ENCODE measurements at regions not wholly inside any gene's neighbourhood (a gene's known extent, or its start where the extent isn't known, plus 50 kb on each side); places are given as distances from the start of the nearest gene placed in this dataset.

DNA sequence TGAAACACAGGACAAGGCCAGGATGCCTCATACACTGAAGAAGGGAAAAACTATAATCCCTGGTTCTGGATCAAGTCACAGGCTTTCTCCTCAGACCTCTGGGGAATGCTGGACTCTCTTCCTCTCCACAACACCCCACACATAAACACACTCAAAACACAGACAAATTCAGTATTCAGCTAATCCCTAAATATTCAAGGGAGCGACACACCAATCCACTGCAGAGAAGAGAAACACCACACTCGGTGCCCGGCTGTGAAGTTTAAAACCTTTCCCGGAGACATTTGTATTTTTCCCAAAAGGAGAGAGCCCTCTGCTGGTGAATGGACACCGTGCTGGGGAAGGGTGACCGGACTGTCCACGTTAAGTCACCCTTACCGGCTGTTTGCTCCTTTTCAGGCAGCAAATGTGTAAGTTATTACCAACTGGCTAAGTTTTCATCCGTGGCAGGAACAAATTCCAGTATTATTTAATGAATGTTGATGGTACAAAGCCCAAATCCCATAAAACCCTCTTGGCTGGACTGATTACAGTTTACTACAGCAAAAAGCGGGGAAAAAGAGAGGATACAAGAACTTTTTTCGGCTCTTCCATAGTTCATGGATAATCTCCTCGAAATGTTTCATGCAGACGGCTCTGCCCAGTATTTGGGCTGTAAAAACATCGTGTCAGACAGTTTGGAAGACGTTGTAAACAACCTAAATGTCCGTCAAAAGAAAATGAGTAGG is 130.9 kb upstream of the SLC30A5 start:
- TF ChIP-seq, protein P1, sequence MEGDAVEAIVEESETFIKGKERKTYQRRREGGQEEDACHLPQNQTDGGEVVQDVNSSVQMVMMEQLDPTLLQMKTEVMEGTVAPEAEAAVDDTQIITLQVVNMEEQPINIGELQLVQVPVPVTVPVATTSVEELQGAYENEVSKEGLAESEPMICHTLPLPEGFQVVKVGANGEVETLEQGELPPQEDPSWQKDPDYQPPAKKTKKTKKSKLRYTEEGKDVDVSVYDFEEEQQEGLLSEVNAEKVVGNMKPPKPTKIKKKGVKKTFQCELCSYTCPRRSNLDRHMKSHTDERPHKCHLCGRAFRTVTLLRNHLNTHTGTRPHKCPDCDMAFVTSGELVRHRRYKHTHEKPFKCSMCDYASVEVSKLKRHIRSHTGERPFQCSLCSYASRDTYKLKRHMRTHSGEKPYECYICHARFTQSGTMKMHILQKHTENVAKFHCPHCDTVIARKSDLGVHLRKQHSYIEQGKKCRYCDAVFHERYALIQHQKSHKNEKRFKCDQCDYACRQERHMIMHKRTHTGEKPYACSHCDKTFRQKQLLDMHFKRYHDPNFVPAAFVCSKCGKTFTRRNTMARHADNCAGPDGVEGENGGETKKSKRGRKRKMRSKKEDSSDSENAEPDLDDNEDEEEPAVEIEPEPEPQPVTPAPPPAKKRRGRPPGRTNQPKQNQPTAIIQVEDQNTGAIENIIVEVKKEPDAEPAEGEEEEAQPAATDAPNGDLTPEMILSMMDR (conservative IDR thresholded peaks at IDR 0.05; ENCODE audit: low read depth in 2 of 2) = peak; percentile 84 to 87
- no peak for TF ChIP-seq STAT1 (IDR thresholded peaks at IDR 0.05; ENCODE audit: unreplicated experiment)
- Histone ChIP-seq H3F3A (replicated peaks; ENCODE audit: low read depth) (no peaks in the 10 kb centered on the region; the same call in 1 of the 2 replicates), H2AFZ (peak overlapping the region; percentile 83; the same call in 1 of the 2 replicates), H3K9me2 (ENCODE audit: insufficient read depth) (peaks cover 6% of the 10 kb centered on the region; the same call in 1 of the 2 replicates), H3K4me1 (ENCODE audit: insufficient read depth) (no peaks in the 10 kb centered on the region), H3K4me3 (no peak overlapping the region), H3K27me3 (ENCODE audit: insufficient read depth) (no peaks in the 10 kb centered on the region), H3K4me2 (no peak overlapping the region), H4K20me1 (replicated peaks; ENCODE audit: insufficient read depth) (no peaks in the 10 kb centered on the region), H3K36me3 (ENCODE audit: insufficient read depth) (no peaks in the 10 kb centered on the region), H3K27ac (ENCODE audit: low read depth) (no peak overlapping the region), H3K79me2 (replicated peaks; ENCODE audit: insufficient read depth) (no peaks in the 10 kb centered on the region)
- DNase-seq (ENCODE audit: low spot score) (peak; percentile 91), ATAC-seq (peak; percentile 97)
- no peaks in the 10 kb centered on the region for H3K27me3 Mint-ChIP-seq (ENCODE audit: insufficient read depth, low read depth, poor library complexity)
- peak overlapping the region; percentile 71 for H3K27ac Mint-ChIP-seq
- H3K36me3 Mint-ChIP-seq (ENCODE audit: low read depth) = peaks cover 4% of the 10 kb centered on the region; the same call in 1 of the 3 replicates
- H3K4me3 Mint-ChIP-seq = no peak overlapping the region
- H3K4me1 Mint-ChIP-seq = peaks cover 5% of the 10 kb centered on the region; the same call in 2 of the 3 replicates
- peaks cover 4% of the 10 kb centered on the region; the same call in 2 of the 3 replicates for H3K9me3 Mint-ChIP-seq

DNA sequence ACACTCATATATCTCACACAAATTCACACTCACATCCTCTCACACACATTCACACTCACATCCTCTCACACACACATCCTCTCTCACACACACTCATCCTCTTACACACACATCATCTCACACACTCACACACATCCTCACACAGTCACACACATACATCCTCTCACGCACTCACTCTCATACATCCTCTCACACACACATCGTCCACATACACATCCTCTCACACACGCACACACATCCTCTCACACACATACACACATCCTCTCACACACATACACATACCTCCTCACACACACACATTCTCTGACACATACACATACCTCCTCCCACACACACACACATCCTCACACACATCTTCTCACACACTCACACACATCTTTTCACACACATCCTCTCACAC is 129.1 kb upstream of the SLC30A5 start:
- H3K9me2 ChIP-seq (ENCODE audit: insufficient read depth) = peaks cover 6% of the 10 kb centered on the region; the same call in 1 of the 2 replicates
- no peak overlapping the region for H2AFZ ChIP-seq
- Mint-ChIP-seq H3K27me3 (ENCODE audit: insufficient read depth, low read depth, poor library complexity) (no peaks in the 10 kb centered on the region), H3K9me3 (peaks cover 4% of the 10 kb centered on the region; the same call in 2 of the 3 replicates), H3K36me3 (ENCODE audit: low read depth) (peaks cover 4% of the 10 kb centered on the region; the same call in 1 of the 3 replicates), H3K4me3 (no peak overlapping the region), H3K27ac (no peak overlapping the region), H3K4me1 (peaks cover 5% of the 10 kb centered on the region; the same call in 2 of the 3 replicates)
- no peak overlapping the region for H3K4me3 ChIP-seq
- H3K4me2 ChIP-seq = no peak overlapping the region
- no peak overlapping the region for H3K27ac ChIP-seq (ENCODE audit: low read depth)
- H4K20me1 ChIP-seq (replicated peaks; ENCODE audit: insufficient read depth) = no peaks in the 10 kb centered on the region
- DNase-seq (ENCODE audit: low spot score) (no peak), ATAC-seq (no peak)
- no peaks in the 10 kb centered on the region for H3K4me1 ChIP-seq (ENCODE audit: insufficient read depth)
- no peaks in the 10 kb centered on the region for H3K79me2 ChIP-seq (replicated peaks; ENCODE audit: insufficient read depth)
- H3K27me3 ChIP-seq (ENCODE audit: insufficient read depth) = no peaks in the 10 kb centered on the region
- no peaks in the 10 kb centered on the region for H3K36me3 ChIP-seq (ENCODE audit: insufficient read depth)
- H3F3A ChIP-seq (replicated peaks; ENCODE audit: low read depth) = no peaks in the 10 kb centered on the region; the same call in 1 of the 2 replicates
- TF ChIP-seq, protein P2, sequence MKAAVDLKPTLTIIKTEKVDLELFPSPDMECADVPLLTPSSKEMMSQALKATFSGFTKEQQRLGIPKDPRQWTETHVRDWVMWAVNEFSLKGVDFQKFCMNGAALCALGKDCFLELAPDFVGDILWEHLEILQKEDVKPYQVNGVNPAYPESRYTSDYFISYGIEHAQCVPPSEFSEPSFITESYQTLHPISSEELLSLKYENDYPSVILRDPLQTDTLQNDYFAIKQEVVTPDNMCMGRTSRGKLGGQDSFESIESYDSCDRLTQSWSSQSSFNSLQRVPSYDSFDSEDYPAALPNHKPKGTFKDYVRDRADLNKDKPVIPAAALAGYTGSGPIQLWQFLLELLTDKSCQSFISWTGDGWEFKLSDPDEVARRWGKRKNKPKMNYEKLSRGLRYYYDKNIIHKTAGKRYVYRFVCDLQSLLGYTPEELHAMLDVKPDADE (IDR thresholded peaks at IDR 0.05) = no peak
- TF ChIP-seq, protein P3, sequence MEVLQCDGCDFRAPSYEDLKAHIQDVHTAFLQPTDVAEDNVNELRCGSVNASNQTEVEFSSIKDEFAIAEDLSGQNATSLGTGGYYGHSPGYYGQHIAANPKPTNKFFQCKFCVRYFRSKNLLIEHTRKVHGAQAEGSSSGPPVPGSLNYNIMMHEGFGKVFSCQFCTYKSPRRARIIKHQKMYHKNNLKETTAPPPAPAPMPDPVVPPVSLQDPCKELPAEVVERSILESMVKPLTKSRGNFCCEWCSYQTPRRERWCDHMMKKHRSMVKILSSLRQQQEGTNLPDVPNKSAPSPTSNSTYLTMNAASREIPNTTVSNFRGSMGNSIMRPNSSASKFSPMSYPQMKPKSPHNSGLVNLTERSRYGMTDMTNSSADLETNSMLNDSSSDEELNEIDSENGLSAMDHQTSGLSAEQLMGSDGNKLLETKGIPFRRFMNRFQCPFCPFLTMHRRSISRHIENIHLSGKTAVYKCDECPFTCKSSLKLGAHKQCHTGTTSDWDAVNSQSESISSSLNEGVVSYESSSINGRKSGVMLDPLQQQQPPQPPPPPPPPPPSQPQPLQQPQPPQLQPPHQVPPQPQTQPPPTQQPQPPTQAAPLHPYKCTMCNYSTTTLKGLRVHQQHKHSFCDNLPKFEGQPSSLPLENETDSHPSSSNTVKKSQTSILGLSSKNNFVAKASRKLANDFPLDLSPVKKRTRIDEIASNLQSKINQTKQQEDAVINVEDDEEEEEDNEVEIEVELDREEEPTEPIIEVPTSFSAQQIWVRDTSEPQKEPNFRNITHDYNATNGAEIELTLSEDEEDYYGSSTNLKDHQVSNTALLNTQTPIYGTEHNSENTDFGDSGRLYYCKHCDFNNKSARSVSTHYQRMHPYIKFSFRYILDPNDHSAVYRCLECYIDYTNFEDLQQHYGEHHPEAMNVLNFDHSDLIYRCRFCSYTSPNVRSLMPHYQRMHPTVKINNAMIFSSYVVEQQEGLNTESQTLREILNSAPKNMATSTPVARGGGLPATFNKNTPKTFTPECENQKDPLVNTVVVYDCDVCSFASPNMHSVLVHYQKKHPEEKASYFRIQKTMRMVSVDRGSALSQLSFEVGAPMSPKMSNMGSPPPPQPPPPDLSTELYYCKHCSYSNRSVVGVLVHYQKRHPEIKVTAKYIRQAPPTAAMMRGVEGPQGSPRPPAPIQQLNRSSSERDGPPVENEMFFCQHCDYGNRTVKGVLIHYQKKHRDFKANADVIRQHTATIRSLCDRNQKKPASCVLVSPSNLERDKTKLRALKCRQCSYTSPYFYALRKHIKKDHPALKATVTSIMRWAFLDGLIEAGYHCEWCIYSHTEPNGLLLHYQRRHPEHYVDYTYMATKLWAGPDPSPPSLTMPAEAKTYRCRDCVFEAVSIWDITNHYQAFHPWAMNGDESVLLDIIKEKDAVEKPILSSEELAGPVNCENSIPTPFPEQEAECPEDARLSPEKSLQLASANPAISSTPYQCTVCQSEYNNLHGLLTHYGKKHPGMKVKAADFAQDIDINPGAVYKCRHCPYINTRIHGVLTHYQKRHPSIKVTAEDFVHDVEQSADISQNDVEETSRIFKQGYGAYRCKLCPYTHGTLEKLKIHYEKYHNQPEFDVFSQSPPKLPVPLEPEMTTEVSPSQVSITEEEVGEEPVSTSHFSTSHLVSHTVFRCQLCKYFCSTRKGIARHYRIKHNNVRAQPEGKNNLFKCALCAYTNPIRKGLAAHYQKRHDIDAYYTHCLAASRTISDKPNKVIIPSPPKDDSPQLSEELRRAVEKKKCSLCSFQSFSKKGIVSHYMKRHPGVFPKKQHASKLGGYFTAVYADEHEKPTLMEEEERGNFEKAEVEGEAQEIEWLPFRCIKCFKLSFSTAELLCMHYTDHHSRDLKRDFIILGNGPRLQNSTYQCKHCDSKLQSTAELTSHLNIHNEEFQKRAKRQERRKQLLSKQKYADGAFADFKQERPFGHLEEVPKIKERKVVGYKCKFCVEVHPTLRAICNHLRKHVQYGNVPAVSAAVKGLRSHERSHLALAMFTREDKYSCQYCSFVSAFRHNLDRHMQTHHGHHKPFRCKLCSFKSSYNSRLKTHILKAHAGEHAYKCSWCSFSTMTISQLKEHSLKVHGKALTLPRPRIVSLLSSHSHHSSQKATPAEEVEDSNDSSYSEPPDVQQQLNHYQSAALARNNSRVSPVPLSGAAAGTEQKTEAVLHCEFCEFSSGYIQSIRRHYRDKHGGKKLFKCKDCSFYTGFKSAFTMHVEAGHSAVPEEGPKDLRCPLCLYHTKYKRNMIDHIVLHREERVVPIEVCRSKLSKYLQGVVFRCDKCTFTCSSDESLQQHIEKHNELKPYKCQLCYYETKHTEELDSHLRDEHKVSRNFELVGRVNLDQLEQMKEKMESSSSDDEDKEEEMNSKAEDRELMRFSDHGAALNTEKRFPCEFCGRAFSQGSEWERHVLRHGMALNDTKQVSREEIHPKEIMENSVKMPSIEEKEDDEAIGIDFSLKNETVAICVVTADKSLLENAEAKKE (CRISPR knock-in tag; IDR thresholded peaks at IDR 0.05) = no peak
- TF ChIP-seq, protein P4, sequence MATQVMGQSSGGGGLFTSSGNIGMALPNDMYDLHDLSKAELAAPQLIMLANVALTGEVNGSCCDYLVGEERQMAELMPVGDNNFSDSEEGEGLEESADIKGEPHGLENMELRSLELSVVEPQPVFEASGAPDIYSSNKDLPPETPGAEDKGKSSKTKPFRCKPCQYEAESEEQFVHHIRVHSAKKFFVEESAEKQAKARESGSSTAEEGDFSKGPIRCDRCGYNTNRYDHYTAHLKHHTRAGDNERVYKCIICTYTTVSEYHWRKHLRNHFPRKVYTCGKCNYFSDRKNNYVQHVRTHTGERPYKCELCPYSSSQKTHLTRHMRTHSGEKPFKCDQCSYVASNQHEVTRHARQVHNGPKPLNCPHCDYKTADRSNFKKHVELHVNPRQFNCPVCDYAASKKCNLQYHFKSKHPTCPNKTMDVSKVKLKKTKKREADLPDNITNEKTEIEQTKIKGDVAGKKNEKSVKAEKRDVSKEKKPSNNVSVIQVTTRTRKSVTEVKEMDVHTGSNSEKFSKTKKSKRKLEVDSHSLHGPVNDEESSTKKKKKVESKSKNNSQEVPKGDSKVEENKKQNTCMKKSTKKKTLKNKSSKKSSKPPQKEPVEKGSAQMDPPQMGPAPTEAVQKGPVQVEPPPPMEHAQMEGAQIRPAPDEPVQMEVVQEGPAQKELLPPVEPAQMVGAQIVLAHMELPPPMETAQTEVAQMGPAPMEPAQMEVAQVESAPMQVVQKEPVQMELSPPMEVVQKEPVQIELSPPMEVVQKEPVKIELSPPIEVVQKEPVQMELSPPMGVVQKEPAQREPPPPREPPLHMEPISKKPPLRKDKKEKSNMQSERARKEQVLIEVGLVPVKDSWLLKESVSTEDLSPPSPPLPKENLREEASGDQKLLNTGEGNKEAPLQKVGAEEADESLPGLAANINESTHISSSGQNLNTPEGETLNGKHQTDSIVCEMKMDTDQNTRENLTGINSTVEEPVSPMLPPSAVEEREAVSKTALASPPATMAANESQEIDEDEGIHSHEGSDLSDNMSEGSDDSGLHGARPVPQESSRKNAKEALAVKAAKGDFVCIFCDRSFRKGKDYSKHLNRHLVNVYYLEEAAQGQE (IDR thresholded peaks at IDR 0.05; ENCODE audit: unreplicated experiment) = no peak
- no peak for TF ChIP-seq ZNF331 (CRISPR knock-in tag; IDR thresholded peaks at IDR 0.05; ENCODE audit: low read depth)
- no peak for TF ChIP-seq EZH2 (IDR thresholded peaks at IDR 0.05; ENCODE audit: low read depth, unreplicated experiment)

All from GM23338 (cell line).